Hematopoietic multipotent progenitor cell (in vitro differentiated cells): ENCODE measurements at regions not wholly inside any gene's neighbourhood (a gene's known extent, or its start where the extent isn't known, plus 50 kb on each side); places are given as distances from the start of the nearest gene placed in this dataset.
"Not testable (repeated sequence)": the region's sequence is repeated elsewhere in the genome, so short reads cannot be mapped to it uniquely, and the experiment has no call there.

ENCODE experiments used
- DNase-seq, 3 donors: peaks; one replicate each; pipeline ENCODE4 v3.0.0-alpha.2; 2011 to 2015; ENCODE audit warnings: low read depth in 2 of 3, low spot score in 2 of 3

GRCh38 chr5:124210111-124210910 is 536.1 kb downstream of the ZNF608 start:
- no peak for DNase-seq

GRCh38 chr5:124207118-124207517 is 539.3 kb downstream of the ZNF608 start:
- no peak for DNase-seq

GRCh38 chr5:124206540-124206939 is 539.9 kb downstream of the ZNF608 start:
- DNase-seq, result no peak

DNA sequence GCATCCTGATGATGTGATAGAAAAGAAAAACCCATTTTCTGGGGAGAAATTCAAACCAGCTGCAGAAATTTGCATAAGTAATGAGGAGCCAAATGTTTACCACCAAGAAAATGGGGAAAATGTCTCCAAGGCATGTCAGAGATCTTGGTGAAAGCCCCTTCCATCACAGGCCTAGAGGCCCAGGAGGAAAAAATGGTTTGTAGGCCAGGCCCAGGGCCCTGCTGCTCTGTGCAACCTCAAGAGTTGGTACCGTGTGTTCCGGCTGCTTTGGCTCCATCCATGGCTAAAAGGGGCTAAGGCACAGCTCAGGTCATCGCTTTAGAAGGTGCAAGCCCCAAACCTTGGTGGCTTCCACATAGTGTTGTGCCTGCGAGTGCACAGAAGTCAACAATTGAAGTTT is 543.1 kb downstream of the ZNF608 start:
- no peak for DNase-seq

DNA sequence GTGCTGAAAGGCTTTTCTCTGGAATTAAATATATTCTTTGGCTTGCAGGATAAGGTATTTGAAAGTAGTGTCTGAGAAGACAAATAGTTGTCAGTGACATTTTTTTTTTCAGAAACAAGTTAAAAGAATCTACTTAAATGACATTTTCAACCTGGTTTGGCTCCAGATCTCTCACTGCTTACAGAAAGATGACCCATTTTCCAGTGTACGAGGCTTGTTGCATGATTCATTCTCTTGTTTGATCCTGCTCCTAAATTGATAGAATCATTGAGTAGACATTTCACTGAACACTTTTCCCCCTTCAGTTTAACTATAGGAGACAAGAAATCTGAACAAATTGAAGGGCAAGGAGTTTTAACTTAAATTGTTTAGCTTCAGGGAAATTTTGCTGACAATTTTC is 546.1 kb downstream of the ZNF608 start:
- no peak for DNase-seq

DNA sequence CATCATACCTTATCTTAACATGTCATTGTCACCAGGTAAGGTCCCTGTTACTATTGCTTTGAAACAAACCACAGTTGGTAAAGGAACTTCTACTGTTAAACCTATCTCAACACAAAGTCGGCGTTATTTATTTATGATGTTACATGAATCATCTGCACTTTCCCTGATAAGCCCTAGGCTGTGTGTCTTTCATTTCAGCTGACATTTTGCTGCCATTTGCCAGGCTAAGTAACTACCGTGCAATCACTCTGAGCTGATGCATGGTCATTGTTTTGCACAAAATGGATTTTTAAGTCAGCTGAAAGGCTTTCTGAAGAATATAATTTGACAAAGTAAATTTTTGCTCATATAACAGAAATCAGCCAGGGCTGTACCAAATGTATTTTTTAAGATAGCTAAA is 546.5 kb downstream of the ZNF608 start:
- no peak for DNase-seq

DNA sequence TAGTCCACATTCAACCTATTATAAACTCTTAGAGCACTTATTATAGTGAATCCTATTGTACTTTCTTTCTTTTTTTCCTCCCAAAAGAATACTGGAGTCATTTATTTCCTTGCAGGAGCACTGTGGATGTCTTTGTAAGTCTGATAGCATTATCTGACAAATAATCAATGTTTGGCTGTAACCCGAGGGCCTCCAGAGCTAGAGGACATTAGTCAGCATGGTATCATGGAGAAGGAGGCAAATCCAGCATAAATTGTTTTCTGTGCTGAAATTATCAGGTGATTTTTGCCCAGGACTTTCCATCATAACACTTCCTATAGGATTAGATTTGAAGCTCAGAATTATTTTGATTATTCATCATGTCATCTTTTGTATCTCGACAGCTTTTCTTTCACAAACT is 551.0 kb downstream of the ZNF608 start:
- DNase-seq, result no peak

DNA sequence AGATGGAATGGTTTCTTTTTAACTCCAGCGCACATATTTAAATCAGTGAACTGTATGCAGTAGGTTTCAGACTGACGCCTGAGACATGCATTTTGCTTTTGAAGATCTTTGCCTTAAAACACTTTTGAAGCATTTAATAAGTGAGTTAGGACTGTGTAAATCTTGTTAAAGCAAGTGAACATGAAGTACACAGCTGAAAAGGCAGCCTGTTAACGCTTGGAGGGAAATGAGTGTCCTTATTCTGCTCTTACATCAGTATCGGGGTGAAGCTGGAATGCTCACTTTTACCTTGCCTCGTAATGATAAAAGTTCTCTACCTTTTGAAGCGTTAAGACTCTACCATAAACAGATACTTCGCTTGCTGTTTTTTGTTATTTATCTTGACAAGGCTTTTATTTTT is 552.2 kb downstream of the ZNF608 start:
- DNase-seq, result no peak

- no peak for DNase-seq
Observed at GRCh38 chr5:124193371-124193789, 553.1 kb downstream of the ZNF608 start.

- no peak for DNase-seq
Observed at GRCh38 chr5:124192716-124193115, 553.7 kb downstream of the ZNF608 start.

DNA sequence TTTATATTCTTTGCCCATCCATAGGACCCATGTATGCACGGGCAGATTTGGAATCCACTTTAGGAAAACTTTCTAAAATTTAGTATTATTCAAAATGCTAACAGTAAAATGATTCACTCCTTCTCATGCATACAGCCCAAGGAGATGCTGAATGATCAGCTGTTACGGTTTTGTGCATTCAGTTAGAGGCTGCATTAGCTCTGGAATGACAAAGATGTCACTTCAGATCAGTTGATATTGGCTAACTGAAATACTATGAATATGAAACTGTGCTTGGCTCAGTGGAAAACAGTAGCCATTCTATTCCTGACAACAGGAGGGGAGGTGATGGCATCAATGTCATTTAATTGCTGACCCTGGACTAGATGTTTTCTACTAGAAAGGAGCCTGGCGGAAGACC is 560.7 kb downstream of the ZNF608 start:
- DNase-seq, result no peak

DNA sequence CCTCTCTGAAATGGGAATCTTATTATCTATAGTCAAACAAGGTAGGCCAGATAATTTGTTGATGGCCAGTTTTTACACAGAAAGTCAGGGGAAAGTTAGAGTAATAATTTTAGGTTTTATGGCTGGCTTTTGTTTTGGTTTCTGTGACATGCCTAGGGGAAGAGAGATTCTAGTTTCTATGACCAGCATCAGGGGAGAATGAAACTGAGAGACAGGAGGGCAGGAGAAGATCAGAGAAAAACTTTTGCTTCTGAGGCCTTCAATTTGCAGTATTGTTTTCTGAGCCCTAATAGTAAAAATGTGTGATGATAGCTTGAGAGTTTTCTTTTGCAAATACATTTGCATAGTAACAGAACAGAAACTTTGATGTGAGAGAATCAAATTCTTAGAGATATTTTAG is 564.3 kb downstream of the ZNF608 start:
- no peak for DNase-seq

GRCh38 chr5:124180875-124181461 is 565.5 kb downstream of the ZNF608 start:
- no peak for DNase-seq

GRCh38 chr5:124180299-124180874 is 566.1 kb downstream of the ZNF608 start:
- no peak for DNase-seq

GRCh38 chr5:124179819-124180218 is 566.6 kb downstream of the ZNF608 start:
- no peak for DNase-seq

- DNase-seq, result no peak
Observed at GRCh38 chr5:124178050-124178449, 568.4 kb downstream of the ZNF608 start.

GRCh38 chr5:124176692-124177091 is 569.7 kb downstream of the ZNF608 start:
- peak in 1 of 3 donors; percentile 10 for DNase-seq

- no peak for DNase-seq
Observed at GRCh38 chr5:124173386-124173785, 573.1 kb downstream of the ZNF608 start.

- DNase-seq, result peak in 1 of 3 donors; percentile 4
Observed at GRCh38 chr5:124172389-124173003, 573.9 kb downstream of the ZNF608 start.

GRCh38 chr5:124168093-124168492 is 578.3 kb downstream of the ZNF608 start:
- DNase-seq, result not testable (repeated sequence)

- peak in 2 of 3 donors; percentile 40 to 77 for DNase-seq
Observed at GRCh38 chr5:124162767-124163532, 583.5 kb downstream of the ZNF608 start.
